Dermis blood vessel endothelial cell (primary cell): ENCODE measurements at regions not wholly inside any gene's neighbourhood (a gene's known extent, or its start where the extent isn't known, plus 50 kb on each side); places are given as distances from the start of the nearest gene placed in this dataset.
"Not testable (repeated sequence)": the region's sequence is repeated elsewhere in the genome, so short reads cannot be mapped to it uniquely, and the experiment has no call there.

ENCODE experiments used
- DNase-seq: peaks from one replicate; pipeline ENCODE4 v3.0.0; 2010

DNA sequence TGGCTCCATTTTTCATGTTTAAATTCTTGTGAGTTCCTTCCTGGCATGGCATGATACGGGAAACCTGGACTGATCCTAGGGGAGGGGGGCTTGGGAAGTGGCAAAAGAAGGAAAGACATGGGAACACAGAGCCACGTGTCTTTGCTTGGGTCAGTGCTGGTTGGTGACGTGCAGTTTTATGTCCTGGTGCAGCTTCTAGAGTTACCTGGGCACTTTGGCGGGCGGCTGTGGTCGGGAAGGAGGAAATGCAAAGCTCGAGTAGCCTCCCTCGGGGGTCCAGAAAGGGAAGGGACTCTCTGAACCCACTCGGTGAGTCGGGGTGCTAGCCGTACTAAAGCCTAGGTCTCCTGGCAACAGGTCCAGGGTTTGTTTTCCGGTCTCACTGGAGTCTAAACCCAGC is 94.6 kb downstream of the APOB start:
- no peak for DNase-seq

DNA sequence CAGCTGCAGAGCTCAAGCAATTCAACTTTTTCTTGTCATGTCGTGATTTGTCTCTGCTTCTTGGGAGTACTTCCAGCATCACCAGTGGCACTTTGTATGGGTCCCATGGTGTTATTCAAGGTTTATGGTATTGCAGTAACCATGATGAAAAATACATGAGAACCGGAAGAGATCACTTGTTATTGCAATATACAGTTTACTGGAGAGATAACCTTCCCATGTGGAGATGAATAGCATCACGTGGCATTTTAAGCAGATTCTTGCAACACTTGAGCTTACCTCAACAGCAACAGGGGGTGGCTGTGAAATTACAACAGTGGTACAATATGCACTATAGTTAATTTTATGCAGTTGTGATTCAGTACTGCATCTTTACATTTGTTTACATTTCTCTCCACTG is 97.4 kb downstream of the APOB start:
- no peak for DNase-seq

DNA sequence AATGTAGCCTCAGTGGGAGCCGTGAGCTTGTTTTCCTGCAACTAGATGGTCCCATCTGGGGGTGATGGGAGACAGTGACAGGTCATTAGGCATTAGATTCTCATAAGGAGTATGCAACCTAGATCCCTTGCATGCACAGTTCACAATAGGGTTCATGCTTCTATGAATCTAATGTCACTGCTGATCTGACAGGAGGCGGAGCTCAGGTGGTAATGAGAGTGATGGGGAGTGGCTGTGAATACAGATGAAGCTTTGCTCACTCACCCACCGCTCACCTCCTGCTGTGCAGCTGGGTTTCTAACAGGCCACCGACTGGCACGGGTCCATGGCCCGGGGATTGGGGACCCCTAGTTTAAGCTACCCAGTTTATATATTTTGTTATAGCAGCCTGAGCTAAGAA is 100.2 kb downstream of the APOB start:
- not testable (repeated sequence) for DNase-seq

DNA sequence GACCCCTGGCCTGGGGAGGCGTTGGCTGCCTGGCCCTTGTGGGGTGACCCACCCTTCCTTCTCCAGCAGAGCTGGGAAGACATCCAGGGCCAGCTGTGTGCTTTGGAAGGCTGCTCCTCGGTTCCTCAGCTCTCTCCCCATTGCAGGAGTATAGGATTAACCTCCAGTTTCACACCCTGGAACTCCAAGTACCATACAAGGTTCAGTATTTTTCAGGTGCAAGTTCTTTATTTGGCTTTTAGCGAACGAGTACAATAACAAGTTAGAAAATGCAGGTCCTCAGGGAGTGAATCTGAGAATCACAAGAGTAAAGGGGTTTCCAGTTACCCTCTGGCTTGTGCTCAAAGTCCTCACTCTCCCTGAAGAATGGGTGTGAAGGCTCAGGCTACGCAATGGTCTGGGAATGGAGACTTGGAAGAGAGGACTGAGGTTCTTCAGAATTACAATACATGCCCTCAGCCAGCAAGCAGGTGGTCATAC is 101.2 kb downstream of the APOB start:
- DNase-seq, result no peak

DNA sequence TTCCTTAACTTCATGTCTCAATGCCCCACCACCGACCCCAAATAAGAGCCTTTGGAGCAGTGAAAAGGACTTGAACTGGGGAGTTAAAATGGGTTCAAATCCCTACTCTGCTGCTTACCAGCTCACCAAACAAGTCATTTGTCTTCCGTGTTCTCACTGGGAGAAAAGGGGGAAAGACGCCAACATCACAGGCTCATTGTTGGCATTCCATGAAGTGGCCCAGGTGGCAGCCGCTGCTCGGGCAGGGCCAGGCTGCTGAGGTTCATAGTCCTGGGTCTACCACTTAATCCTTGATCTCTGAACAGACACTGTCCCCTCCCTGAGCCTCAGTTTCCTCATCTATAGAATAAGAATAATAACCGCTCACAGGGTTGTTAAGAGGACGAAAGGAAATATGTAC is 103.0 kb downstream of the APOB start:
- no peak for DNase-seq

DNA sequence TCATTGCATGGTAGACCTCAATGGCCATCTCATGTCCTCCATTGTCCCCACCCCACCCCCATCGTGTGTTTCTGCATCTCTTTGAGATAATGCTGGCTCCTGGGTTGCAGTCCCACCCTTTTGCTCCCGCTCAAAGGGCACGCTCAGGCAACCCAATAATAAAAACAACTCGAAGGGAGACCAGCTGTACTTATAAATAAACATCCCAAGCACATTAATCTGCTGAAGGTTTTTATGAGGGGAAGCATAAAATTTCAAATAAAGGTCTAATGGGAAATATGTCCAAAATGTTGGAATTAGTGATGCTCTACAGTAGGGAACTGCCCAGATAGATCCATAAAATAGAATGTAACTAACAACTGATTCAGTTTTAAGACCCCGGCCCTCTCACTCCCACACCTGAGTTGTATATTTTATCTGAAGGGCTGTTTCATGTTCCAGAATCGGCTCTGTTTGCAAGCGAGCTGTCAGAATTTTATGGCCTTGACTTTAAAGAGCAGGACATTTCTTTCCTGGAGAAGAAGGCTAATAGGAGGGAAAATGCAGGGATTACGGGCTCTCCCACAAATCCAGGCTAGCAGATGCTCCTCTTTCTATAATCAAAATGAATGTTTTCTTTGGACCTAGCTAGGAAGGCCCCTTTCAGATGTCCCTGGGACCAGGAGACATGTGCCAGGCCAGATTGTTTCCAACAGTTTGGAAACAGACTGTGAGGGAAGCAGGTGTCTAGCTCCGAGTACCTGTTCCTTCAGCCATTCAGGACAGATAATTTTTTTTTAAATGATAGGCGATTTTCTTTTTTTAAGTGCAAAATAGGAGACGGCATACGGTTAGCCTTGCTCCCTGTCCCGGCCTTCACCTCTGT is 103.7 kb downstream of the APOB start:
- no peak for DNase-seq

DNA sequence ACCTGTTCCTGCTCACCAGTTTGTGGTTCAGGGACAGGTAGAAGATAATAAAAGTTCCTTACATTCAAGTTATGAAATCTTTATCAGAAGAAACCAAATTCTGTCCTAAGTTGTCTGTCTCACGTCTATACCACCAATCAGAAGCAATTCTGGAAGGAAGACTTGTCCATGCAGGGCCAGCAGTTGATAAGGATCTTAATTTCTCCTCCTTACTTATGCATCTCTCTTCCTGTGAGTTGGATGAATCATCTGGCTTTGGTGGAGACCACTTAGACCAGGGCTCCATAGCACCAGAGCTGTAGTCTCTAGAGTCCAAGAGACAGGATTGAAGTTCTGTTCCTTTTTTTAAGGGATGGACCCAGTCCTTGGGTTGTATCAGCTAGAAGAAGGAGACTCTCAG is 106.5 kb downstream of the APOB start:
- DNase-seq, result no peak

DNA sequence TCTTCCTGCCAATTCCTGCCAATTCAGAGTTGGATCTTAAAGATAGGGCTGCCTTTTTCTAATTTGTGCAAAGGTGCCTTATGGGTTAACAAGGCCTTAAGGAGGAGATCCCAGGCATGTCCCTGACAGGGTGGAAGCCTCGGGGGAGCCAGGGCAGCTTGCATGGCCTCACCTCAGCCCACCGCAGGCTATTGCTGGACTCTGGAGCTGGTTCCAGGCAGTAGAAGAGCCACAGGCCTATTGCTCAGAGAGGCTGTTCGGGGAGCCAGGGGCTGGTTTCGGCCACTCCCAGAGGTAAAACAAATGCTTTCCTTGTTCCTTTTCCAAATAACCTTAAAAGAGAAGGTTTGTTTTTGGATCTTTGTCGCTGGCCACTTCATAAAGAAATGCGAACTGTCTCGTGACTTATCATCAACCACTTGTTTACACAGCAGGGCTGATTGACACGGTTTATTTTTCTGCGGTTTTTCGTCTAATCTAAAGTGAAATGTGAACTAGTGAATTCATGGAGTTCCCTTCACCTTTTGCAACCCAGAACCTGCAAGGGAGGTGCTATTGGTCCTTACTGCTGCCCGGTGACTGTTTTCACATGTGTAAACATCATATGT is 108.6 kb downstream of the APOB start:
- DNase-seq, result no peak

DNA sequence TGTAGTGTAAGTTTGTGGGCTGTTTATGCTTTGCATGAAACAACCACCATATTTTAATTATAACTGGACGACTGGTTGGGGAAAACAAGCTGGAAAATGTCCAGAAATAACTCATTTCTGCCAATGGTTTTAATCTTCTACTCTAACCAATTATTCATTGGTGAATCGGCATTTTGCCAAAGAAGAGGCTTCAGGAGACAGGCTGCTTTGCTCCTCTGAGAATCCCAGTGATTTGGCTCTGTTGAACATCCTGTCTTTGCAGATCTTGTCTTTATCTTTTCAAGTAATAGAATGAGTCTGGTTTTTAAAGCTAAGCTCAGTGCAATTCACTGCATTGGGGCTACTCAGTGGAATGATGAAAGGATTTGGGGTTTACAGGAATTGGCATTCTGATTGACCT is 109.6 kb downstream of the APOB start:
- DNase-seq, result no peak

DNA sequence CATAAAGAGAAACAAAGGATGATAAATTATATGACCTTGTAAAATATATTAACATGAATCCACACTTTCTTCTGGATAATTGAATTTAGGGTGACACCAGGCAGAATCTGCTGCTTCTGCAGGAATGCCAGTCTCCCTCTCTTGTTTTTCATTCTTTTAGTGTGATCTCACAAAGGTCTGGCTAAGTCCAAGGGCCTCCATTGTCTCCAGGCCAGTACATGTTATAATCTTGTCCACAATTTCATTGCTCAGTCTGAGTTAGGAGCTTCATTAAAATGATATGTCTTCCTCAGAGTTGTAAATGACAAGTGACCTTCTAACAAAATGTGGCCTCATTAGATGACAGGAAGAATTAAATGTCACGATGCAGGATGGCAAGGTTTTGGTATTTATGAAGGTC is 110.2 kb downstream of the APOB start:
- no peak for DNase-seq

DNA sequence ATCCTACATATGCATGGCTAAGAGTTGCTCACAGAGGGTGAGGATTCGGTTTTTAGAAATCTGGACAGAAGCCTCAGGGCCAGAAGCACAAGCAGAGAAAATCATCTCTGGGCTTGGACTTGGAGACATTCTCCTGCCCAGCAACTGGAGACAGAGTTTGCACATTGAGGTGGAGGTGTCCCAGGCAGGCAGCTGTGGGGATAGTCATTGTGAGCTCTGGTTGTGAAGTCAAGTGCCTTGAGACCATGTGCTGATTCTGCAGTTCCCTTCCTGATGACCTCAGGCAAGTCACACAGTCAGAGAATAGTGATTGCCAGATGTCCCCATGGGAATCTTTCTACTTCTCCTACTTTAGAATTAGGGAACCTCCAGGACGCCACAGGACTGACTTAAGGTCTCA is 108.4 kb upstream of the LDAH start:
- DNase-seq, result no peak

DNA sequence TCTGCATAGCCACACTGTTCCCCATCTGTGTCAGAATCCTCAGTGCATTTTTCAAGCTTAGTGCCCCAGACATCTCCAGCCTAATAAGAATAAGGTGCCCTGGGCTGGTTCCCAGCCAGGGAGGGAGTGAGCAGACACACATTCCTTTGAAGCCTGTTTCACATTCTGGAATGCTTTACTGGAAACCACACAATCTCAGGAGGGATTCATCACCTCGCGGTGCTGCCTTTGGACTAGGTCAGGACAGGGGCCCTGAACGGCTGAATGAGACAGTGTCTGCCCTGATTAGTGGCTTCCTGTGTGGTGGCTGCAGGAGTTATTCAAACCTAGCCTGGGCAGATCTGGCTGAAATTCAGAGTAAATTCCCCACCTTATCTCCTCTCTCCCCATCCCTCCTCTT is 108.0 kb upstream of the LDAH start:
- no peak for DNase-seq

DNA sequence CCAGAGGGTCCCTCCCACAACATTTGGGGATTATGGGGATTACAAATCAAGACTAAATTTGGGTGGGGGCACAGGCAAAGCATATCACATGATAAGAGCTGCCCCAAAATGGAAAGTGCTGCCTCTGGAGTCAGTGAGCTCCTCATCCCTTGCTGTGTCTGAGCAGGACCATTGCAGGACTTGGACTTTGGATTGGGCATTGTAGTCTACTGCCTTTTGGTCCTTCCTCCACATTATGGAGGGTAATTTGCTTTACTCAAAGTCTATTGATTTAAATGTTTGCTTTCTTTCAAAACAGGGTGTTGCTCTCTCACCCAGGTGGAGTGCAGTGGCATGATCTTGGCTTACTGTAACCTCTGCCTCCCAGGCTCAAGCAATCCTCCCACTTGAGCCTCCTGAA is 106.8 kb upstream of the LDAH start:
- DNase-seq, result no peak

DNA sequence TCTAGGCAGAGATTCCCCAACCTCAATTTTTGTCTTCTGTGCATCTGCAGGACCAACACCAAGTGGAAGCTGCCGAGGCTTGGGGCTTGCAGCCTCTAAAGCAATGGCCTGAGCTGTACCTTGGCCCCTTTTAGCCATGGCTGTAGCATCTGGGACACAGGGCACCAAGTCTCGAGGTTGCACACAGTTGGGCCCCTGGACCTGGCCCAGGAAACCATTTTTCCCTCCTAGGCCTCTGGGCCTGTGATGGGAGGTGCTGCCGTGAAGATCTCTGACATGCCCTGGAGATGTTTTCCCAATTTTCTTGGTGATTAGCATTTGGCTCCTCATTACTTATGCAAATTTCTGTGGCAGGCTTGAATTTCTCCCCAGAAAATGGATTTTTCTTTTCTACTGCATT is 105.7 kb upstream of the LDAH start:
- DNase-seq, result no peak

DNA sequence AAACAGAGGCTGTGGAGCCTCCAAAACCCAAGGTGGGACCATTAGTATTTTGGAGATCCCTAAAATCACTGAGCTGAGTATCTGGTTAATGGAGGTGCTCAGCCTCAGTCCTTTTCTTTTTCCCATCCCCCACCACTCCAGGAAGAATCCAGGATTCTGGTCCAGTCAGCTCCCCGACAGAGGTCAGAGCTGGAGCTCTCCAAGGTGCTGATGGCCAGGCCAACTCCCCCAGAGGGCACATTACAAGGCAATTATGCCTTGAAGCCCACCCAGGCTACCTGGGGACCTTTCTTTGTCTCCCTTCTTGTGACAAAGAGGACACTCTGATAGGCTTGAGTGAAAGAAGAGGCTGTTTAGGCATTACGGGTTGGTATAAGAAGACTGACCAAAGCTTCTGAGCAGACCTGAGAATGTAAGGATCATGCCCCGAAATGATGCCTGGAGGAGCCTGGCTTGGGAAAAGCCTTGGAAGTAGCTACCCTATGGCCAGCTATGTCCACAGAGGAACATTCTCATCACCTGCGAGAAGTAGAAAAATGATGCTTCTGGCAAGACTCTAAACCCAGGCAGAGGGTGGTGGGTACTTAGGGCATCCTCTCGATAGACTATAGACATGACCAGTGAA is 102.5 kb upstream of the LDAH start:
- DNase-seq, result peak; percentile 25

DNA sequence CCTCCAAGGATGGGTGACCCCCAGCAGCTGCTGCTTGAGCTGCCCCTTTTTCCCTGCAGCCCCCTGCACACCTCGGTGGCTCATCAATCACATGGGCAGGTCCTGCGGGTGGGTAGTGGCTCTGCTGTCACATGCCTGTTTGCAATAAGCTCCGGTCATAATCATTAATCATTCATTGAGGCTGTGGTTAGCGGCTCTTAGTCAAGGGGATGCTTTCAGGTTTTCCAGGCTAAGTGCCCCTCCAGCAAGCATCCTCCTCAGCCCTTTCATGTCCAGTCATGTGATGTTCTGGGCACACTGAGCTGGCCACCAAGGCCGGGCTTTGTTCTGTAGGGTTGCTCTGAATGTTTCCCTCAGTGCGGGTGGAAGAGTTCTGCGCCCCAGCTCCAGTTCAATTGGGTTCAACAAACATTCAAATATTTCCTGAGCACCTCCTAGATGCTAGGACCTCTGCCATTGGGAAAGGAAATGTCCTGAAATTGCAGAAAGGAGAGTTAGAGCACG is 96.4 kb upstream of the LDAH start:
- DNase-seq, result no peak

DNA sequence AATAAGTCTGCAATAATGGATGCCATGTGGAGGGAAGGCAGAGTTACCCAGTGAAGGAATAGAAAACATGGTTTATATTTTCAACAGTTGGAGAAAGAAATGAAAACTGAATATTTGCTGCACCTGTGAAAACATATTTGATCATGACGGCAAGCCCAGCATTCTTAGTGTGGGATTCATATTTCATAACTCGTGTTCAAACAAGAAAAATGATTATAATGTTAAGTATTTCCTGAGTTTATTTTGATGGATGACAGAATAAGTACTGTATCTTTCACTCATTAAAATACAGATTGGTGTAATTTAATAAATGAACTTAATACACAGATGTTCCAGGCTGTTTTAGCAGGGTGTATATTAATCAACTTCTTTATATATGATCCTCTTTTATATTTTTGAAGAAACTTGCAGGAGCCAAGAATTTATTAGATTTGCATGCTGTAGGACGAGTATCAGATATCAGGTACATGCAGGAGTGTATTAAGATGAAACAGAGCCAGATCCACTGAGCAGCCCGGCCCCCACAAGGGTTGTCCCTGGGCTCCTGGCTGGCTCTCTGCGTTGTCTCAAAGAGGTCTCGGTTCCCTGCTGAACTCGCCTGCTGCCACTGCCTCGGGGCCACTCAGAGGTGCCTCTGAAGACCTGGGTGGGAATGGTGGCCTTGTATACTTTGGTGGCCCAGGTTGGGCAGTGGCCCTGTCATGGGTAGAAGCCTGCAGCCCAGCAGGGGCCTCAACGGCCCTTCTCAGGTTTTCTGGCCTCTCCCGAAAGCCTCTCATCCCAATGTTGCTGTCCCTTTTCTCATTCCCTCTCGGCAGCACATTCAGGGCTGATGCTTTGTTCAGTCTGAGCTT is 95.0 kb upstream of the LDAH start:
- peak; percentile 23 for DNase-seq

DNA sequence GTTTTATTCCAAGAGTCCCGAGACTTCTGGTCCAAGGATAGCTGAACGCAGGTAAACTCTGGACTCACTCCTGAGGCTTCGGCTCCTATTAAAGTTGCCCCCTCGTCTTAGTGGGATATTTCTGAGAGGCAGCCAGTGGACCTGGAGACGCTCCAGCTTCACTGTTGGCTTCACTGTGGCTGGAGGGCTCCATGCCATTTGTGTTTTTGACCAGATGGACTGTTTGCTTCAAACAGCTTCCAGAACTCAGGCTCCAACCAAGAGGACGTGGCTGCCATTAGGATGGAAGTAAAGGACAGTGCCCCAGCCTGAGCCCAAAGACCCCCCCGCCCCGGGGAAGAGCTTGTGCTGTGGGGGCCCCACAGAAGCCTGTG is 94.4 kb upstream of the LDAH start:
- no peak for DNase-seq

DNA sequence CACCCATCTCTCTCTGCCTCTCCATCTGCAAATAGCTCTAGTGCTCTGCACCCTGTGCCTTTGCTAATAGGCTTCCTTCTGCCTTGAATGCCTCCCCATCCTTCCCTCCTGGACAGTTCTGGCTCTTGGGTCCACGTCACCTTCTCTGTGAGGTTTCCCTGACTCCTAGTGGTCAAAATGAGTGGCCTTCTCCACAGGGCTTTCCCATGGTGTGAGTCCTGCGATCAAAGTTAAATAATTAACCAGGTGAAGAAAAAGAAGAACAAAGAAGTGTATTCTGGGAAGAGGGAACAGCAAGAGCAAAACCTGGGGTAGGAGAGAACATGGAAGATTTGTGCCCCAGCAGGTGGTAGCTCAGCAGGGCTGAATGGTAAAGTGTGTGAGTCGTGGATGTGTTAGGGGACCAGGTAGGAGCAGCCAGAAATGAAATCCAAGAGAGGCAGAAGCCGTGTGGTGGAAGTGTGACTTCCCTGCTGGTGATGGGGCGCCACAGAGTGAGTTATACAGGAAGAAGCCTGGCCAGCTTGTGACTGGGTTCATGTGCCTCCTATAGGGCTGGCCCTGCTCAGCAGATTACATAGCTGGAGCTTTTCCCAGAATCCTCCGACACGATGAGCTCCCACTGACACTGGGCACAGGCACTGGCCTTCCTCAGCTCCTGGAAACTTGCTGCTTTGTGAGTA is 93.8 kb upstream of the LDAH start:
- DNase-seq, result peak; percentile 28

DNA sequence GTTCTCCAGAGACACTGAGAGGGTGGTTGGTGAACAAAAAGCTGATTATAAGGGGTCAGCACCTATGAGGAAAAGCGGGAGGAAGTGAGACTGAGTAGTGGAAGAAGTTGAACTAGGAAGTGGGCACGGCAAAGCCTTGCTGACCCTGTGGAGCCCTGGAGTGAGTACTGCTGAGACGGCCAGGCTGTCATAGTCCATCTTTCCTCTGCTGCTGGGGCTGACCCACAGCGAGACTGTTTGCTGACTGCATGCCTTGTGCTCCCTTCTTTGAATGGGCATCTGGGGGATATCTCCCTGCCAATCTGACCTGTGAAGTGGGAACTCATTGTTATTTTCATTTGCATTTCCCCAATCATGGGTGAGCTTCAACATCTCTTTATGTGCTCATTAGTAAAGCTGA is 92.4 kb upstream of the LDAH start:
- DNase-seq, result no peak

DNA sequence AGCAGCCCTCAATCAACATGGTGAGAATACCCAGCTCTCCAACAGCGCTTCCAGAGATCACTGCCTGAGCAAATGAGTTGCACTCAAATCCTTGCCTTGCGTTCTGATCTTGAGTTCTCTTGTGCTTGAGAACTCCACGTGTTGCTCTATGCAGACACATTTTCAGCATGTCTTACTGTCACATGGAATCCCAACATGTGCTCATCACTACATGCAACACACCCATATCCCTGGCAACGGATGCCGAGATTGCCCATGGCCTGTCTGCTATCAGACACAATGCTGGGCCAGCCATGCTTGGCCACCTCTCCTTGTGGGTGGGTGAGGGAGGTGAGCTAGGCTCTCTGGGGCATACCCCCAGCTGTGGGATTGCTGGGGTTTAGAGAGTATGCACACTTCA is 91.9 kb upstream of the LDAH start:
- no peak for DNase-seq

DNA sequence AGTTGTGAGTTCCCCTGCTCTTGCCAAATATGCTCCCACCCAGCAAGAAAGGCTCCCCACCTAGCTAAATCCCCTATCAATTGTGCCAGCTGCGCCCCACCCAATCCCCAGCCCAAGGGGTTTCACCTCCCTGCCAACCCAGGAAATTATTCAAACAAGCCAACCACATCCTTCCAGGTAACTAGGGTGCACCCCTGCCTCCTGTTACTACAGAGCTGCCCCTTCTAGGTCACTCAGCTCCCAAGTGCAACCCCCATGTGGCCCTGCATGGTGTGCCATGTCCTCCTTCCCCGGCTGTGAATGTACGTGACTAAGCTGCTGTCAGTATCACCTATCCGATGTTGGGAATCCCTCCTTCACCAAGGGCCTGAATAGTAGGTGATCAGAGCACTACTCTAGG is 91.2 kb upstream of the LDAH start:
- DNase-seq, result no peak
